SK-N-SH (cell line): ENCODE measurements at regions not wholly inside any gene's neighbourhood (a gene's known extent, or its start where the extent isn't known, plus 50 kb on each side); places are given as distances from the start of the nearest gene placed in this dataset.

Source experiments
- CTCF ChIA-PET: fragments of 300-600, 350-600 bp; formaldehyde crosslinking; extraction: SDS; loops from one replicate; lab custom pipeline; 2021; lab: Yijun Ruan, JAX
- POLR2A ChIA-PET: fragments of 350-600 bp; sonication (Branson Sonifier 250); formaldehyde crosslinking; extraction: SDS; loops from one replicate; lab custom pipeline; 2020; ENCODE audit warnings: antibody characterized with exemption, inconsistent platforms; lab: Yijun Ruan, JAX
- DNase-seq: peaks from one replicate; pipeline ENCODE4 v3.0.0; 2012
- H2AFZ ChIP-seq: fragments of 200-600 bp; sonication (generic); 2 replicates; pipeline ENCODE4 v1.8.1; 2016; ENCODE audit warnings: antibody characterized with exemption, mild to moderate bottlenecking, low read depth
- H3F3A ChIP-seq: fragments of 200-600 bp; sonication (generic); replicated peaks from 2 replicates; pipeline ENCODE3; 2016; ENCODE audit warnings: antibody characterized with exemption, mild to moderate bottlenecking; ENCODE audit not compliant: insufficient read depth
- H3K27ac ChIP-seq, 2 experiments: fragments of 200-500 bp in 1 of 2; fragments of 200-600 bp in 1 of 2; sonication (Bioruptor generic) in 1 of 2; sonication (generic), shearing (Covaris generic) in 1 of 2; 2 replicates each; pipeline versions ENCODE4 v1.5.1 to v1.6.1; 2014 to 2016; ENCODE audit warnings: low read depth in 2 of 2, inconsistent platforms in 1 of 2, low read length in 1 of 2, mild to moderate bottlenecking in 1 of 2, mixed read lengths in 1 of 2
- H3K27me3 ChIP-seq: fragments of 200-600 bp; sonication (generic), shearing (Covaris generic); 2 replicates; pipeline ENCODE4 v1.6.1; 2016; ENCODE audit warnings: mixed run types; ENCODE audit not compliant: insufficient read depth
- H3K36me3 ChIP-seq, 2 experiments: fragments of 200-500 bp in 1 of 2; fragments of 200-600 bp in 1 of 2; sonication (Bioruptor generic) in 1 of 2; sonication (generic) in 1 of 2; replicated peaks in 1 of 2; 2 replicates each; pipeline versions ENCODE3 to v1.5.1; 2014 to 2016; ENCODE audit warnings: low read length in 1 of 2, mild to moderate bottlenecking in 1 of 2; ENCODE audit not compliant: insufficient read depth in 2 of 2, control insufficient read depth in 1 of 2
- H3K4me1 ChIP-seq, 2 experiments: fragments of 200-500 bp in 1 of 2; fragments of 200-600 bp in 1 of 2; sonication (Bioruptor generic) in 1 of 2; sonication (generic), shearing (Covaris generic) in 1 of 2; 2 replicates each; pipeline versions ENCODE4 v1.5.1 to v1.6.1; 2014 to 2016; ENCODE audit warnings: low read depth in 1 of 2, low read length in 1 of 2, mixed run types in 1 of 2; ENCODE audit not compliant: insufficient read depth in 2 of 2, control insufficient read depth in 1 of 2
- H3K4me2 ChIP-seq: fragments of 200-600 bp; sonication (generic), shearing (Covaris generic); 2 replicates; pipeline ENCODE4 v1.6.1; 2017; ENCODE audit warnings: mixed run types
- H3K4me3 ChIP-seq, 2 experiments: fragments of 200-500 bp in 1 of 2; fragments of 200-600 bp in 1 of 2; sonication (Bioruptor generic) in 1 of 2; sonication (generic), shearing (Covaris generic) in 1 of 2; 2 replicates each; pipeline versions ENCODE4 v1.5.1 to v1.8.1; 2014 to 2016; ENCODE audit warnings: low read depth in 2 of 2, inconsistent platforms in 1 of 2, low read length in 1 of 2, mild to moderate bottlenecking in 1 of 2, mixed read lengths in 1 of 2, moderate library complexity in 1 of 2
- H3K79me2 ChIP-seq: fragments of 200-600 bp; sonication (generic); 2 replicates; pipeline ENCODE4 v1.8.1; 2017; ENCODE audit warnings: mild to moderate bottlenecking; ENCODE audit not compliant: insufficient read depth
- H3K9ac ChIP-seq: fragments of 200-600 bp; sonication (generic); 2 replicates; pipeline ENCODE4 v1.6.1; 2017; ENCODE audit warnings: mixed run types
- H3K9me2 ChIP-seq: fragments of 200-600 bp; sonication (generic); 2 replicates; pipeline ENCODE4 v1.6.1; 2017; ENCODE audit warnings: mixed run types
- H3K9me3 ChIP-seq: fragments of 200-600 bp; sonication (generic); 2 replicates; pipeline ENCODE4 v1.6.1; 2017; ENCODE audit warnings: mixed run types, mild to moderate bottlenecking, moderate library complexity
- H4K20me1 ChIP-seq: fragments of 200-600 bp; sonication (generic); 2 replicates; pipeline ENCODE4 v1.6.1; 2017; ENCODE audit warnings: mild to moderate bottlenecking, mixed run types; ENCODE audit not compliant: insufficient read depth
- CHD2 ChIP-seq: fragments of 150-350 bp; IDR thresholded peaks from 2 replicates; pipeline ENCODE4 v1.6.1; 2018; ENCODE audit warnings: low read length; ENCODE audit not compliant: partially characterized antibody
- EZH2phosphoT487 ChIP-seq: fragments of 200-600 bp; sonication (generic); IDR thresholded peaks from 2 replicates; pipeline ENCODE4 v1.6.1; 2017; ENCODE audit warnings: low read depth, mixed run types, mild to moderate bottlenecking, antibody characterized with exemption, moderate library complexity, borderline replicate concordance
- FOSL2 ChIP-seq: IDR thresholded peaks from 2 replicates; pipeline ENCODE4 v1.4.0; 2012; ENCODE audit warnings: low read depth, mild to moderate bottlenecking, moderate library complexity, borderline replicate concordance
- IRF3 ChIP-seq: fragments of 150-350 bp; IDR thresholded peaks from 2 replicates; pipeline ENCODE4 v1.6.1; 2016; ENCODE audit warnings: mild to moderate bottlenecking, low read depth, low read length
- JUND ChIP-seq: IDR thresholded peaks from 2 replicates; pipeline ENCODE4 v1.4.0; 2012
- MEF2A ChIP-seq: IDR thresholded peaks from 2 replicates; pipeline ENCODE4 v1.4.0; 2012; ENCODE audit warnings: low read depth, borderline replicate concordance
- RFX5 ChIP-seq: IDR thresholded peaks from 2 replicates; pipeline ENCODE4 v1.6.1; 2012; ENCODE audit warnings: mild to moderate bottlenecking, improper control_type of control experiment, low read length
- SIN3A ChIP-seq: IDR thresholded peaks from 2 replicates; pipeline ENCODE4 v1.6.1; 2012; ENCODE audit warnings: low read depth, mild to moderate bottlenecking, low read length, moderate library complexity, borderline replicate concordance
- SMC3 ChIP-seq: IDR thresholded peaks from 2 replicates; pipeline ENCODE4 v1.6.1; 2012; ENCODE audit warnings: low read depth, low read length, improper control_type of control experiment
- TEAD4 ChIP-seq: IDR thresholded peaks from 2 replicates; pipeline ENCODE4 v1.4.0; 2012; ENCODE audit warnings: mild to moderate bottlenecking, borderline replicate concordance; ENCODE audit not compliant: insufficient read depth
- USF1 ChIP-seq: IDR thresholded peaks from 2 replicates; pipeline ENCODE4 v1.4.0; 2012; ENCODE audit warnings: low read depth, borderline replicate concordance
- USF2 ChIP-seq: fragments of 150-350 bp; IDR thresholded peaks from 2 replicates; pipeline ENCODE4 v1.6.1; 2017; ENCODE audit warnings: antibody characterized with exemption, low read length, low read depth, borderline replicate concordance
- YY1 ChIP-seq: IDR thresholded peaks from 2 replicates; pipeline ENCODE4 v1.4.0; 2012; ENCODE audit warnings: low read depth, mild to moderate bottlenecking
- WGBS: methylation state at CpG from one replicate; pipeline ENCODE4 v1.1.6; 2017; ENCODE audit warnings: low lambda C conversion rate; 5-methylcytosine and 5-hydroxymethylcytosine counted together
- TF ChIP-seq, protein P1 (sequence below): IDR thresholded peaks from 2 replicates; pipeline ENCODE4 v1.4.0; 2012; ENCODE audit warnings: low read depth

- no peaks in the 10 kb centered on the region for H3K4me1 ChIP-seq
- no peak overlapping the region for H3K4me2 ChIP-seq
- CTCF ChIA-PET, result no interaction called here
- TF ChIP-seq IRF3 (no peak), EZH2phosphoT487 (no peak), TEAD4 (no peak), YY1 (no peak), RFX5 (no peak)
- TF ChIP-seq, protein P1, sequence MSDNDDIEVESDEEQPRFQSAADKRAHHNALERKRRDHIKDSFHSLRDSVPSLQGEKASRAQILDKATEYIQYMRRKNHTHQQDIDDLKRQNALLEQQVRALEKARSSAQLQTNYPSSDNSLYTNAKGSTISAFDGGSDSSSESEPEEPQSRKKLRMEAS, result no peak
- TF ChIP-seq, all 33 proteins: peak for 0
- H3K9me2 ChIP-seq, result no peaks in the 10 kb centered on the region
- no peaks in the 10 kb centered on the region for H3K27me3 ChIP-seq
- no peak for DNase-seq
- no peaks in the 10 kb centered on the region for H3F3A ChIP-seq
- peak overlapping the region; percentile 32; the same call in 1 of the 2 replicates for H2AFZ ChIP-seq
- no peak overlapping the region for H3K27ac ChIP-seq
- H3K9me3 ChIP-seq, result no peaks in the 10 kb centered on the region
- POLR2A ChIA-PET, result no interaction called here
- H4K20me1 ChIP-seq, result no peaks in the 10 kb centered on the region
- H3K36me3 ChIP-seq, result no peaks in the 10 kb centered on the region
- WGBS, result 2% methylated on average over 2 of the region's 2 CpGs
- no peak overlapping the region for H3K4me3 ChIP-seq
- no peaks in the 10 kb centered on the region for H3K79me2 ChIP-seq
- no peak overlapping the region for H3K9ac ChIP-seq
These were observed 178.5 kb upstream of the CTSO start for GRCh38 chr4:156132196-156132595.

- H3K27ac ChIP-seq, result no peak overlapping the region
- WGBS, result 0% methylated on average over 1 of the region's 1 CpG
- H3K9me3 ChIP-seq, result no peaks in the 10 kb centered on the region
- H3K4me1 ChIP-seq, result no peaks in the 10 kb centered on the region
- H3K4me2 ChIP-seq, result no peak overlapping the region
- DNase-seq, result no peak
- no peaks in the 10 kb centered on the region for H3K79me2 ChIP-seq
- no peaks in the 10 kb centered on the region for H3K36me3 ChIP-seq
- H3F3A ChIP-seq, result no peaks in the 10 kb centered on the region
- TF ChIP-seq FOSL2, result no peak
- no peak for TF ChIP-seq TEAD4
- no peak for TF ChIP-seq JUND
- TF ChIP-seq, protein P1, result no peak
- no peak for TF ChIP-seq USF1
- no peak for TF ChIP-seq CHD2
- no peak for TF ChIP-seq MEF2A
- no peak for TF ChIP-seq SMC3
- no peak for TF ChIP-seq SIN3A
- no peak for TF ChIP-seq YY1
- TF ChIP-seq USF2, result no peak
- H3K4me3 ChIP-seq, result no peak overlapping the region
- H4K20me1 ChIP-seq, result no peaks in the 10 kb centered on the region
- no peak overlapping the region for H3K9ac ChIP-seq
- no peaks in the 10 kb centered on the region for H3K9me2 ChIP-seq
- ChIA-PET POLR2A (no interaction called here), CTCF (no interaction called here)
- H2AFZ ChIP-seq, result no peak overlapping the region
- H3K27me3 ChIP-seq, result no peaks in the 10 kb centered on the region
These were observed 174.9 kb upstream of the CTSO start for GRCh38 chr4:156128616-156129015.
